SU-DHL-6 (cell line): ENCODE measurements at regions not wholly inside any gene's neighbourhood (a gene's known extent, or its start where the extent isn't known, plus 50 kb on each side); places are given as distances from the start of the nearest gene placed in this dataset.
A peak's percentile ranks its signal among the peaks of the same experiment; 100 is the strongest.

Experiments
- H2AFZ ChIP-seq: fragments of 200-600 bp; sonication (generic); 2 replicates; pipeline ENCODE4 v1.6.1; 2014; ENCODE audit warnings: low read depth, mild to moderate bottlenecking, moderate library complexity, mixed read lengths, antibody characterized with exemption, low read length; ENCODE audit not compliant: severe bottlenecking
- H3F3A ChIP-seq: fragments of 200-600 bp; shearing (Covaris generic); 2 replicates; pipeline ENCODE4 v1.6.0; 2016; ENCODE audit warnings: antibody characterized with exemption, mild to moderate bottlenecking; ENCODE audit not compliant: insufficient read depth
- H3K27ac ChIP-seq: fragments of 200-600 bp; sonication (generic); 2 replicates; pipeline ENCODE4 v1.5.1; 2016; ENCODE audit warnings: low read depth, mild to moderate bottlenecking, low read length, moderate library complexity, mixed read lengths
- H3K27me3 ChIP-seq: fragments of 200-600 bp; sonication (generic), shearing (Covaris generic); 2 replicates; pipeline ENCODE4 v1.6.0; 2014; ENCODE audit warnings: mild to moderate bottlenecking, low read length
- H3K36me3 ChIP-seq: fragments of 200-600 bp; sonication (generic); 2 replicates; pipeline ENCODE4 v1.6.1; 2014; ENCODE audit warnings: mild to moderate bottlenecking, low read length, mixed read lengths
- H3K4me2 ChIP-seq: fragments of 300-600, 200-600 bp; shearing (Covaris generic), sonication (generic); 2 replicates; pipeline ENCODE4 v1.6.0; 2014; ENCODE audit warnings: low read length, low read depth, mild to moderate bottlenecking; ENCODE audit not compliant: poor library complexity, severe bottlenecking
- H3K4me3 ChIP-seq: fragments of 200-600 bp; sonication (generic); 2 replicates; pipeline ENCODE4 v1.5.1; 2014; ENCODE audit warnings: antibody characterized with exemption, low read length, mild to moderate bottlenecking, mixed read lengths; ENCODE audit not compliant: insufficient read depth, poor library complexity, severe bottlenecking
- H3K79me2 ChIP-seq: fragments of 200-600 bp; sonication (generic); 2 replicates; pipeline ENCODE4 v1.6.1; 2014; ENCODE audit warnings: mild to moderate bottlenecking, low read length, moderate library complexity; ENCODE audit not compliant: insufficient read depth
- H3K9ac ChIP-seq: fragments of 200-600 bp; sonication (generic); 2 replicates; pipeline ENCODE4 v1.7.0; 2014; ENCODE audit warnings: mild to moderate bottlenecking, low read length
- H3K9me2 ChIP-seq: fragments of 200-600 bp; sonication (generic); replicated peaks from 2 replicates; pipeline ENCODE4 v1.6.1; 2014; ENCODE audit warnings: low read length; ENCODE audit not compliant: insufficient read depth
- H3K9me3 ChIP-seq: fragments of 200-600 bp; sonication (generic); 2 replicates; pipeline ENCODE4 v1.6.1; 2014; ENCODE audit warnings: low read length, mixed read lengths; ENCODE audit not compliant: insufficient read depth
- H4K20me1 ChIP-seq: fragments of 200-600 bp; sonication (generic); 2 replicates; pipeline ENCODE4 v1.6.1; 2014; ENCODE audit warnings: low read depth, mild to moderate bottlenecking, antibody characterized with exemption, low read length, moderate library complexity, mixed read lengths
- CTCF ChIP-seq: fragments of 200-600 bp; sonication (generic); IDR thresholded peaks from one replicate; pipeline ENCODE4 v1.5.1; 2017; ENCODE audit warnings: antibody characterized with exemption, mild to moderate bottlenecking, low read length, moderate library complexity; ENCODE audit not compliant: insufficient read depth, poor library complexity, severe bottlenecking
- EZH2phosphoT487 ChIP-seq: fragments of 200-600 bp; sonication (generic), shearing (Covaris generic); conservative IDR thresholded peaks from 2 replicates; pipeline ENCODE4 v1.6.1; 2018; ENCODE audit warnings: mild to moderate bottlenecking, antibody characterized with exemption, low read length, moderate library complexity, mixed read lengths

DNA sequence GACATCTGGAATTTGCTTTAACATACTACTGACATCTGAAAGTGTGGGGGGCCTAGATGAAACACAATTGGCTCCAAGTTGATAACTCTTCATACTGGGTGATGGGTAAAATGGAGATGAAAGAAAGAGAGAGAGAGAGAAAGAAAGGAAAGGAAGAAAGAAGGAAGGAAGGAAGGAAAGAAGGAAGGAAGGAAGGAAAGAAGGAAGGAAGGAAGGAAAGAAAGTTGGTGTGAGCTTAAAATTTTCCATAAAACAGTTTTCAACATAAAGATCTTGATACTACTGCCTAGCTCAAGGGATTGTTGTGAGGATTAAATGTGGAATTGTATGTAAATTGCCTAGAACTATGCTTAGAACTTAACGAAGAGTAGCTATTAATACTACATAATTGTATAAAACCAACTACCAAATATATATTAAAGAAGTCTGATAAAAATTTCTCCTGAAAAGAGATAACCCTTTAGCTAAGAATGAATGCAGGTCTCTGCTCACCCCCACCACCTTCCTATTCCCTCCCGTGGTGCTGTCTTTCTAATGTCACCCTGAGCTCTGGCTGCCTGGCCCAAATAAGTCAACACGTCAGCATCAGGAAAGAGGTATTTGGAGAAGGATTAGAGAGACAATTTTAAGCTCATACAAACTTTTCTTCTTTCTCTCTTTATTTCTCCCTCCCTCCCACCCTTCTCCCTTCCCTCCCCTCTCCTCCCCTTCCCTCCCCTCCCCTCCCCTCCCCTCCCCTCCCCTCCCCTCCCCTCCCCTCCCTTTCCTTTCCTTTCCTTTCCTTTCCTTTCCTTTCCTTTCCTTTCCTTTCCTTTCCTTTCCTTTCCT is 89.3 kb upstream of the SGIP1 start:
- Histone ChIP-seq H3K4me3 (no peak overlapping the region), H4K20me1 (no peaks in the 10 kb centered on the region)

GRCh38 chr1:66445492-66446181 is 88.3 kb upstream of the SGIP1 start:
- Histone ChIP-seq H3K9ac (peak overlapping the region; percentile 5; the same call in 1 of the 2 replicates), H3K79me2 (no peaks in the 10 kb centered on the region), H3K9me3 (no peaks in the 10 kb centered on the region), H3K27me3 (no peaks in the 10 kb centered on the region), H4K20me1 (no peaks in the 10 kb centered on the region), H3K4me3 (no peak overlapping the region), H2AFZ (peak overlapping the region; percentile 70), H3F3A (no peaks in the 10 kb centered on the region), H3K36me3 (no peaks in the 10 kb centered on the region), H3K9me2 (no peaks in the 10 kb centered on the region), H3K4me2 (peak overlapping the region; percentile 26), H3K27ac (no peak overlapping the region)
- TF ChIP-seq EZH2phosphoT487 (no peak), CTCF (no peak)

More for the DNA sequence above, 89.3 kb upstream of the SGIP1 start:
- Histone ChIP-seq H3K9me3 (no peaks in the 10 kb centered on the region), H3K27me3 (no peaks in the 10 kb centered on the region), H3K9ac (no peak overlapping the region), H3K79me2 (no peaks in the 10 kb centered on the region), H3K36me3 (no peaks in the 10 kb centered on the region), H3K27ac (no peak overlapping the region), H3K9me2 (no peaks in the 10 kb centered on the region), H3F3A (no peaks in the 10 kb centered on the region), H3K4me2 (no peak overlapping the region), H2AFZ (no peak overlapping the region)
- TF ChIP-seq CTCF, result no peak

GRCh38 chr1:66446261-66447001 is 87.5 kb upstream of the SGIP1 start:
- Histone ChIP-seq H2AFZ (peak overlapping the region; percentile 70), H3K9ac (no peak overlapping the region), H3K4me3 (no peak overlapping the region), H3F3A (no peaks in the 10 kb centered on the region), H3K4me2 (no peak overlapping the region), H4K20me1 (no peaks in the 10 kb centered on the region), H3K27ac (no peak overlapping the region), H3K36me3 (no peaks in the 10 kb centered on the region), H3K27me3 (no peaks in the 10 kb centered on the region), H3K9me3 (no peaks in the 10 kb centered on the region), H3K9me2 (no peaks in the 10 kb centered on the region), H3K79me2 (no peaks in the 10 kb centered on the region)
- TF ChIP-seq EZH2phosphoT487, result no peak
- TF ChIP-seq CTCF, result peak; percentile 82
